ENCODE measurements at regions not wholly inside any gene's neighbourhood (a gene's known extent, or its start where the extent isn't known, plus 50 kb on each side); places are given as distances from the start of the nearest gene placed in this dataset.

GRCh38 chr10:110370006-110370405, 65.3 kb upstream of the SMNDC1 start:
- no peak for TF ChIP-seq GABPA (IDR thresholded peaks at IDR 0.05; ENCODE audit: low read depth, low read length)
- no peak for TF ChIP-seq GABPA (CRISPR knock-in tag; IDR thresholded peaks at IDR 0.05; ENCODE audit: low read depth)
- TF ChIP-seq CAMTA2 (CRISPR knock-in tag; IDR thresholded peaks at IDR 0.05; ENCODE audit: borderline replicate concordance) = no peak
- TF ChIP-seq ZBTB10 (CRISPR knock-in tag; IDR thresholded peaks at IDR 0.05; ENCODE audit: borderline replicate concordance) = no peak
- TF ChIP-seq ZNF749 (CRISPR knock-in tag; IDR thresholded peaks at IDR 0.05; ENCODE audit: borderline replicate concordance) = no peak
- no peak for TF ChIP-seq ZBTB33 (CRISPR knock-in tag; IDR thresholded peaks at IDR 0.05)
- TF ChIP-seq CTCF (CRISPR knock-in tag; IDR thresholded peaks at IDR 0.05) = no peak
- no peak for TF ChIP-seq ZNF354B (CRISPR knock-in tag; IDR thresholded peaks at IDR 0.05)
- no peak for TF ChIP-seq ZNF609 (CRISPR knock-in tag; IDR thresholded peaks at IDR 0.05; ENCODE audit: borderline replicate concordance)
- TF ChIP-seq EHMT2 (IDR thresholded peaks at IDR 0.05; ENCODE audit: borderline replicate concordance, low read depth, low read length) = no peak

Measured in HepG2 (cell line).